SK-N-SH (cell line): ENCODE measurements at regions not wholly inside any gene's neighbourhood (a gene's known extent, or its start where the extent isn't known, plus 50 kb on each side); places are given as distances from the start of the nearest gene placed in this dataset.

Experiments
- JUND ChIP-seq: IDR thresholded peaks from 2 replicates; pipeline ENCODE4 v1.4.0; 2012
- RAD21 ChIP-seq: IDR thresholded peaks from 2 replicates; pipeline ENCODE4 v1.6.1; 2012; ENCODE audit warnings: mild to moderate bottlenecking, low read length
- YY1 ChIP-seq: IDR thresholded peaks from 2 replicates; pipeline ENCODE4 v1.4.0; 2012; ENCODE audit warnings: low read depth, mild to moderate bottlenecking

GRCh38 chr13:105050686-105051085, 1484.8 kb downstream of the EFNB2 start:
- TF ChIP-seq RAD21, result no peak
- no peak for TF ChIP-seq JUND
- no peak for TF ChIP-seq YY1
